NCI-H82 treated with DMSO at 0.1 percent for 48 hours (cell line): ENCODE measurements at regions not wholly inside any gene's neighbourhood (a gene's known extent, or its start where the extent isn't known, plus 50 kb on each side); places are given as distances from the start of the nearest gene placed in this dataset.
A peak's percentile ranks its signal among the peaks of the same experiment; 100 is the strongest.

Experiments used
- DNase-seq: peaks from one replicate; lab custom pipeline; 2025; ENCODE audit not compliant: unreplicated experiment; lab: John Stamatoyannopoulos, UW

GRCh38 chr14:56918849-56919574, 108.7 kb upstream of the OTX2 start:
- no peak for DNase-seq

- no peak for DNase-seq
Observed at GRCh38 chr14:56905282-56905681, 95.0 kb upstream of the OTX2 start.

- peak; percentile 75 for DNase-seq
Observed at GRCh38 chr14:56903304-56903969, 93.2 kb upstream of the OTX2 start.

GRCh38 chr14:56902385-56902784, 92.1 kb upstream of the OTX2 start:
- peak; percentile 68 for DNase-seq

GRCh38 chr14:56900726-56901125, 90.4 kb upstream of the OTX2 start:
- no peak for DNase-seq

GRCh38 chr14:56899829-56900228, 89.5 kb upstream of the OTX2 start:
- DNase-seq = no peak

GRCh38 chr14:56896922-56897321, 86.6 kb upstream of the OTX2 start:
- DNase-seq = no peak

- no peak for DNase-seq
Observed at GRCh38 chr14:56896231-56896630, 86.0 kb upstream of the OTX2 start.

- DNase-seq = no peak
Observed at GRCh38 chr14:56895154-56895553, 84.9 kb upstream of the OTX2 start.

GRCh38 chr14:56894591-56894991, 84.3 kb upstream of the OTX2 start:
- DNase-seq = no peak

GRCh38 chr14:56892959-56893358, 82.7 kb upstream of the OTX2 start:
- no peak for DNase-seq

GRCh38 chr14:56891226-56891625, 80.9 kb upstream of the OTX2 start:
- peak; percentile 100 for DNase-seq

- no peak for DNase-seq
Observed at GRCh38 chr14:56889705-56890104, 79.4 kb upstream of the OTX2 start.

GRCh38 chr14:56888274-56888673, 78.0 kb upstream of the OTX2 start:
- DNase-seq = peak; percentile 100

- no peak for DNase-seq
Observed at GRCh38 chr14:56887216-56887615, 76.9 kb upstream of the OTX2 start.

GRCh38 chr14:56886471-56887062, 76.3 kb upstream of the OTX2 start:
- no peak for DNase-seq

GRCh38 chr14:56885825-56886224, 75.5 kb upstream of the OTX2 start:
- no peak for DNase-seq

GRCh38 chr14:56884617-56885016, 74.3 kb upstream of the OTX2 start:
- peak; percentile 86 for DNase-seq

- DNase-seq = no peak
Observed at GRCh38 chr14:56881181-56881580, 70.9 kb upstream of the OTX2 start.

GRCh38 chr14:56878766-56879165, 68.5 kb upstream of the OTX2 start:
- DNase-seq = no peak

GRCh38 chr14:56875104-56875675, 64.9 kb upstream of the OTX2 start:
- DNase-seq = no peak

GRCh38 chr14:56874375-56874774, 64.1 kb upstream of the OTX2 start:
- peak; percentile 90 for DNase-seq
